ENCODE measurements at regions not wholly inside any gene's neighbourhood (a gene's known extent, or its start where the extent isn't known, plus 50 kb on each side); places are given as distances from the start of the nearest gene placed in this dataset.

DNA sequence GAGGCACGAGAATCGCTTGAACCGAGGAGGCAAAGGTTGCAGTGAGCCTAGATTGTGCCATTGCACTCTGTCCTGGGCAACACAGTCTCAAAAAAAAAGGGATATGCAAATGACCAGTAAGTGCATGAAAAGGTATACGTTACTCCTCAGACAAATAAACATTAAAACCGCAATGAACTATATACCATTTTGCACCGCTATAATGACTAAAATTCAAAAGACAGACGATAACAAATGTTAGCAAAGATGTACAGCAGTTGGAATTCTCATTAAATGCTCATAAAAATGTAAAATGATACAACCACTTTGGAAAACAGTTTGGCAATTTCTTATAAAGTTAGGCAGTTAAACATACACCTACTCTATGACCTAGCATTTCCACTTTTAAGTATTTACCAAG is 67.4 kb upstream of the MSH6 start:
- TF ChIP-seq, protein P1, sequence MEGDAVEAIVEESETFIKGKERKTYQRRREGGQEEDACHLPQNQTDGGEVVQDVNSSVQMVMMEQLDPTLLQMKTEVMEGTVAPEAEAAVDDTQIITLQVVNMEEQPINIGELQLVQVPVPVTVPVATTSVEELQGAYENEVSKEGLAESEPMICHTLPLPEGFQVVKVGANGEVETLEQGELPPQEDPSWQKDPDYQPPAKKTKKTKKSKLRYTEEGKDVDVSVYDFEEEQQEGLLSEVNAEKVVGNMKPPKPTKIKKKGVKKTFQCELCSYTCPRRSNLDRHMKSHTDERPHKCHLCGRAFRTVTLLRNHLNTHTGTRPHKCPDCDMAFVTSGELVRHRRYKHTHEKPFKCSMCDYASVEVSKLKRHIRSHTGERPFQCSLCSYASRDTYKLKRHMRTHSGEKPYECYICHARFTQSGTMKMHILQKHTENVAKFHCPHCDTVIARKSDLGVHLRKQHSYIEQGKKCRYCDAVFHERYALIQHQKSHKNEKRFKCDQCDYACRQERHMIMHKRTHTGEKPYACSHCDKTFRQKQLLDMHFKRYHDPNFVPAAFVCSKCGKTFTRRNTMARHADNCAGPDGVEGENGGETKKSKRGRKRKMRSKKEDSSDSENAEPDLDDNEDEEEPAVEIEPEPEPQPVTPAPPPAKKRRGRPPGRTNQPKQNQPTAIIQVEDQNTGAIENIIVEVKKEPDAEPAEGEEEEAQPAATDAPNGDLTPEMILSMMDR (IDR thresholded peaks at IDR 0.05): no peak
- TF ChIP-seq POLR2A (IDR thresholded peaks at IDR 0.05): no peak
- no peak for TF ChIP-seq POLR2AphosphoS5 (IDR thresholded peaks at IDR 0.05; ENCODE audit: insufficient read depth in 1 of 2, low read depth in 1 of 2)

All from vagina (tissue), 2 donors.